Suprapubic skin (tissue), 3 donors: ENCODE measurements at regions not wholly inside any gene's neighbourhood (a gene's known extent, or its start where the extent isn't known, plus 50 kb on each side); places are given as distances from the start of the nearest gene placed in this dataset.

Experiments
- CTCF ChIP-seq, 2 donors: fragments of 200-600 bp in 1 of 2; fragments of 450-650 bp in 1 of 2; sonication (generic) in 1 of 2; IDR thresholded peaks; one replicate each; pipeline ENCODE4 v1.5.1; 2016 to 2019; ENCODE audit warnings: antibody characterized with exemption in 2 of 2, mild to moderate bottlenecking in 1 of 2, moderate library complexity in 1 of 2
- POLR2AphosphoS5 ChIP-seq, 3 donors: sonication (generic); formaldehyde crosslinking; IDR thresholded peaks; one replicate each; pipeline ENCODE4 v1.6.1; 2017; ENCODE audit warnings: antibody characterized with exemption in 3 of 3

GRCh38 chr9:78902051-78902450 is 605.1 kb downstream of the PSAT1 start:
- no peak for TF ChIP-seq CTCF (IDR thresholded peaks at IDR 0.05)
- TF ChIP-seq POLR2AphosphoS5 (IDR thresholded peaks at IDR 0.05): no peak
